ENCODE measurements at regions not wholly inside any gene's neighbourhood (a gene's known extent, or its start where the extent isn't known, plus 50 kb on each side); places are given as distances from the start of the nearest gene placed in this dataset.

- TF ChIP-seq CTCF (IDR thresholded peaks at IDR 0.05; ENCODE audit: extremely low read depth in 1 of 2, insufficient read depth in 1 of 2, low read depth in 1 of 2, low read length in 2 of 2) (no peak), POLR2A (IDR thresholded peaks at IDR 0.05; ENCODE audit: low read depth, low read length) (no peak), POLR2AphosphoS5 (IDR thresholded peaks at IDR 0.05; ENCODE audit: insufficient read depth, low read depth, low read length) (no peak), MAX (IDR thresholded peaks at IDR 0.05; ENCODE audit: insufficient read depth, insufficient read length) (no peak), EZH2 (IDR thresholded peaks at IDR 0.05; ENCODE audit: borderline replicate concordance, low read depth, low read length, severe bottlenecking) (no peak), FOS (IDR thresholded peaks at IDR 0.05; ENCODE audit: borderline replicate concordance, insufficient read depth, low read length) (no peak), MYC (IDR thresholded peaks at IDR 0.05; ENCODE audit: low read depth, low read length) (no peak), JUN (IDR thresholded peaks at IDR 0.05; ENCODE audit: borderline replicate concordance, insufficient read depth, insufficient read length, low read depth) (no peak)
These were observed 946.4 kb downstream of the PDHA2 start for GRCh38 chr4:96786306-96786705.
